HG02973 (cell line): ENCODE measurements at regions not wholly inside any gene's neighbourhood (a gene's known extent, or its start where the extent isn't known, plus 50 kb on each side); places are given as distances from the start of the nearest gene placed in this dataset.
"Not testable (repeated sequence)": the region's sequence is repeated elsewhere in the genome, so short reads cannot be mapped to it uniquely, and the experiment has no call there.

Source experiments
- ATAC-seq: cut with Tn5 transposase; IDR thresholded peaks from one replicate; pipeline ENCODE4 v1.9.1; 2021; ENCODE audit warnings: moderate library complexity; ENCODE audit not compliant: unreplicated experiment

DNA sequence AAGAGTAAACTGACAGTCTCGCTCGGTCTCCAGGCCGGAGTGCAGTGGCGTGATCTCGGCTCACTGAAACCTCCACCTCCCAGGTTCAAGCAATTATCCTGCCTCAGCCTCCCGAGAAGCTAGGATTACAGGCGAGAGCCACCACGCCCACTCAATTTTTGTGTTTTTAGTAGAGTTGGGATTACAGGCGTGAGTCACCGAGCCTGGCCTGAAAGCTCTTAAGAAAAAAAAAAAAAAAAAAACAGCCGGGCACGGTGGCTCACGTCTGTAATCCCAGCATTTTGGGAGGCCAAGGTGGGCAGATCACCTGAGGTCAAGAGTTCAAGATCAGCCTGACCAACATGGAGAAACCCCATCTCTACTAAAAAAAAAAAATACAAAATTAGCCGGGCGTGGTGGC lies 55.3 kb upstream of the THOC2 start:
- ATAC-seq, result not testable (repeated sequence)

GRCh38 chrX:123788744-123789143 lies 55.9 kb upstream of the THOC2 start:
- no peak for ATAC-seq

DNA sequence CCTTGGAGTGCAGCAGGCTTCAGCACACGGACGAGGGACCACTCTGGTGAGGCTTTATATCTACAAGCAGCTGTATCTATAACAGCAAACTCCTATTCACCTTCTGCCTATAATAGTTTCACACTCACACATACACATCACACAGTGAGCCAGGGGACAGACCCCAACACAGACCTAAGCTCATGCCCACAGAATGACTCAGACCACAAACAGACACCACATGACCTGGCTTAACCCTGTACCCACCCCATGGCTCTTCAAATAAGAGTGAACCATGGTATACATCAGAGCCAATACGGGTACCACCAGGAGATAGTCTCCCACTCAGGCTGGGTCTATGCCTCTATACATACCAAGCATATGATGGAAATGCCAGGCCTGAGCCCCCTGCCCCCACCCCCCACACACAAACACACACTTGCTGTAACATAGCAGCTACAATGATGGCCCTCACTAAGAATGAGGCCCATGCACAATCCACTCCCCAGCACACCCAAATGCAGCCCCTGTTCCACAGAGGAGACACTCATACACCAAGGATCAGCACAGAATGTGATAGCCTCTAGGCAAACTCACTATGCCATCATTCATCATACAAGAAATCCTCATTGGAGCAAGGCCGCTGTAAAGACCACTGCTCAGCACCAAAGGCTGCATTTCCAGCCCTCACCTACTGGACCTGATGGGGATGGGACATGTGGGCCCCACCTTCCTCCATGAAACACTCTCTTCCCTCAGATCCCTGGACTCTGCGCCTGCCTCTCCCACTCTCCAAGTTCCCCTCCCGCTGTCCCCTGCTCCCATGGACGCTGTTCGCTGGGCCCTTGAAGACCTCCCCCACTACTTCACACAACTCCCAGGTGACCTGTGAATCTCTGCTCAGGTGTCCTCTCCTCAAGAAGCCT lies 62.1 kb upstream of the XIAP start:
- ATAC-seq, result no peak

DNA sequence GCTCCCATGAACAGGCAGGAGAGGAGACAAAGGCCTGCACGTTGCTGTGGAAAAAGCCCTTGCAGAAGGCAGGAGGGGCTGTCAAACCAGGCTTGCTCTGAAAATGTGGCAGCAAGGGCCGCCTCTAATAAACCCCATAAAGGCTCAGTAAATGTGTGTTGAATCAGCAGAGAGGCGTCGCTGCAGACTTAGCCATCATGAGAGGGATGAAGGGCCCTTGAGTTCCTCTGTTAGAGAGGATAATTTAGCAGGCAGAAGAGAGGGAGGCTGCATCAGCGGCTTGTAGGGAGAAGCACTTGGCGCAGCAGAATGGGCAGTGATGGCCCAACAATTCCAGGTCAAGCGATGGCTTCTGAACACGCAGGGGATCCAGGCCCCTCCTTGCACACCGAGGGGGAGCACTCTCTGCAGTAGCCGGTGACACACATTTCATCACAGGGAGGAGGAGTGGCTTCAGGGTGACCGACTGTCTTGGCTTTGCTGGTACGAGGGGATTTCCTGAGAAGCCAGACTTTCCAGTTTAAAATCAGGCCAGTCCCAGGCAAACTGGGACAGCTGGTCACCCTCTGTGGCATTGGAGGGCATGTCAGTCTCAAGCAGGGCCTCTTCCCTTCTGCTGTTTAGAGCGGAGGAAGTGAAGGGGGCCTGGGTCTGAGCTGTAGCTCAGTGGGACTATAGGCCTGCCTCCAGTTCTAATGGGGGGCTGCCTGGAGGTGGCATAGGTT lies 61.0 kb upstream of the XIAP start:
- not testable (repeated sequence) for ATAC-seq

DNA sequence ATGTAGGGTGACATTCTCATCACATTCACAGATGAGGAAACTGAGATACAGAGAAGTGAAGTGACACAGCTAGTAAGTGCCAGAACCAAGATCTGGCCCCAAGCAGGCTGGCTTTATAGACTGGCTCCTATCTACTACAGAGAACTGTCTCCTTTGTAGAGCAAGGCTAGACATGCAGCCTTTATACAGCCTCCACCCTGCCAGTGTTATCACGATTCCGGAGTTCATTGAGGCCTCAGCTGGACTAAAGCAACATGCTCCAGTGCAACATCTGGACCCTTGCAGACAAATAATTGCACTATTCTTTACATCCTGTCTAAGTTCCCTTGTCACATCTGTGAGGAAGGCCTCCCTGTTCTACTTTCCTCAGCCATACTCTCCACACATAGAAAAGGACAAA lies 58.0 kb upstream of the XIAP start:
- ATAC-seq, result no peak

DNA sequence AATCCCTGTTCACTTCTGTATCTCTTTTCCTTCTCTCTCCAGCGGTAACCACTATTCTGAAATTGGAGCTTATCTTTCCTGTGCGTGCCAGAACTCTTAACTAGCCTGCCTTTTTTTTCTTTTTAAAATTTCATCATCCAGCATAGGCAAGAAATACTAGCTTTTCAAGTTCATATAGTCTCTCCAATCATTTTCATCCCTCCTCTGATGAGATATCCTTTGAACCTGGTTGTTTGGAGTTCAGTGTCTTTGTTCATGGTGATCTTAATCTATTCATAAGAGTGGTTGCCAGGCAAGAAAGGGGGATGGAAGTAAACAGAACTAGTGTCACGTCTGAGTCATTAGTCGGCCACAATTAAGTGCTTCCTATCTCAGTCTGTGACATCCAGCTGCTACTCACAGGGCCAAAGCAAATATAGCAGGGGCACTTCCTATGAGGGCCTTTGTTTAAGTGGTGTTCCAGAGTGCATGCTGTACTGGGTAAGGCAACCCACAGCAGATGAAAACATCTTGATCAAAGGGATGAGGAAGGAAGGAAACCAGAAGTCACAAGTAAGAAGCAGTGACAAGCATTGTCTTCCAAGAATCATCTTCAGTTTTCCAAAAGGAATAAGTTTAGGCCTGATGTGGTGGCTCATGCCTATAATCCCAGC lies 56.4 kb upstream of the XIAP start:
- ATAC-seq, result peak; percentile 54

DNA sequence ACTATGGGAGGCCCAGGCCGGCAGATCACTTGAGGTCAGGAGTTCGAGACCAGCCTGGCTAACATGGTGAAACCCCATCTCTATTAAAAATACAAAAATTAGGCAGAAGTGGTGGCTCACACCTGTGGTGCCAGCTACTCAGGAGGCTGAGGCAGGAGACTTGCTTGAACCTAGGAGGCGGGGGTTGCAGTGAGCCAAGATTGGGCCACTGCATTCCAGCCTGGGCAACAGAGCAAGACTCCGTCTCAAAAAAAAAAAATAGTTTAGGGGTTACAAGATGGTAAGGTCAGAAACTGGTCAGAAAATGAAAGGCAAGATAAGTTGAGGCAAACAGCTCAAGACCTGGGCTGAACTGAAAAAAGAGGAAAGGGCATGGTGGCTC lies 55.9 kb upstream of the XIAP start:
- ATAC-seq, result not testable (repeated sequence)

- ATAC-seq, result no peak
These were observed 51.9 kb upstream of the XIAP start for GRCh38 chrX:123807835-123808416.

- no peak for ATAC-seq
These were observed 49.9 kb upstream of the XIAP start for GRCh38 chrX:123809854-123810375.
